Natural killer cell (primary cell): ENCODE measurements at regions not wholly inside any gene's neighbourhood (a gene's known extent, or its start where the extent isn't known, plus 50 kb on each side); places are given as distances from the start of the nearest gene placed in this dataset.

Experiments used
- ATAC-seq, 3 donors: fragments of 150-1000 bp in 2 of 3; fragments of 200-7000 bp in 1 of 3; cut with Tn5 transposase; 1 replicate in 1 of 3; 2 replicates in 2 of 3; pipeline ENCODE4 v1.10.0; 2021; ENCODE audit warnings: mild to moderate bottlenecking in 2 of 3, moderate library complexity in 2 of 3
- DNase-seq, 2 donors: peaks; one replicate each; pipeline versions ENCODE4 v3.0.0 to v3.0.0-alpha.2; 2013 to 2021; ENCODE audit warnings: mixed read lengths in 1 of 2
- H3K27ac ChIP-seq: one replicate; pipeline ENCODE4 v1.5.1; 2013; ENCODE audit warnings: mild to moderate bottlenecking, low read length
- H3K27me3 ChIP-seq: one replicate; pipeline ENCODE4 v1.6.1; 2013; ENCODE audit warnings: low read length; ENCODE audit not compliant: control insufficient read depth, insufficient read depth
- H3K36me3 ChIP-seq: one replicate; pipeline ENCODE4 v1.6.1; 2013; ENCODE audit warnings: low read length; ENCODE audit not compliant: control insufficient read depth, insufficient read depth
- H3K4me1 ChIP-seq: one replicate; pipeline ENCODE4 v1.6.1; 2013; ENCODE audit warnings: low read length; ENCODE audit not compliant: control insufficient read depth, insufficient read depth
- H3K4me3 ChIP-seq: one replicate; pipeline ENCODE4 v1.5.1; 2013; ENCODE audit warnings: low read length
- H3K9me3 ChIP-seq: one replicate; pipeline ENCODE4 v1.6.1; 2013; ENCODE audit warnings: low read length; ENCODE audit not compliant: control insufficient read depth, insufficient read depth
- H3K27ac Mint-ChIP-seq, 2 donors: one replicate each; pipeline ENCODE4 v1.8.0; 2022; ENCODE audit warnings: mild to moderate bottlenecking in 2 of 2, mixed read lengths in 2 of 2, moderate library complexity in 1 of 2
- H3K27me3 Mint-ChIP-seq, 2 donors: one replicate each; pipeline ENCODE4 v1.8.0; 2022; ENCODE audit warnings: low read depth in 2 of 2, mixed read lengths in 2 of 2
- H3K36me3 Mint-ChIP-seq: one replicate; pipeline ENCODE4 v1.8.0; 2022; ENCODE audit warnings: mixed read lengths
- H3K4me1 Mint-ChIP-seq, 2 donors: one replicate each; pipeline ENCODE4 v1.8.0; 2022; ENCODE audit warnings: mixed read lengths in 2 of 2
- H3K4me3 Mint-ChIP-seq: one replicate; pipeline ENCODE4 v1.8.0; 2022; ENCODE audit warnings: mild to moderate bottlenecking, moderate library complexity, mixed read lengths
- H3K9me3 Mint-ChIP-seq, 2 donors: one replicate each; pipeline ENCODE4 v1.8.0; 2022; ENCODE audit warnings: mixed read lengths in 2 of 2
- CTCF ChIP-seq: fragments of 200-600 bp; IDR thresholded peaks from one replicate; pipeline ENCODE4 v1.8.0; 2022; ENCODE audit warnings: antibody characterized with exemption
- WGBS: methylation state at CpG from one replicate; pipeline ENCODE4 v1.1.7; 2013; ENCODE audit warnings: missing lambda C conversion rate; ENCODE audit not compliant: insufficient coverage; 5-methylcytosine and 5-hydroxymethylcytosine counted together
- intact Hi-C: fragments of 100-400 bp; cut with micrococcal nuclease; formaldehyde crosslinking; loops from one replicate; pipeline ENCODE4 v1.14.2; 2022

GRCh38 chr2:126059379-126059778 lies 596.6 kb upstream of the GYPC start:
- Mint-ChIP-seq H3K27ac (no peak overlapping the region), H3K4me1 (no peaks in the 10 kb centered on the region), H3K36me3 (peaks cover 26% of the 10 kb centered on the region), H3K4me3 (no peak overlapping the region), H3K27me3 (no peaks in the 10 kb centered on the region), H3K9me3 (peaks cover 23 to 46% of the 10 kb centered on the region in 2 donors)
- H3K36me3 ChIP-seq = no peaks in the 10 kb centered on the region
- intact Hi-C loops = no loop called here
- ATAC-seq = no peak
- WGBS = 73% methylated on average over 2 of the region's 2 CpGs
- no peak overlapping the region for H3K4me3 ChIP-seq
- H3K27me3 ChIP-seq = no peaks in the 10 kb centered on the region
- no peak for DNase-seq
- H3K27ac ChIP-seq = no peak overlapping the region
- no peak for TF ChIP-seq CTCF
- H3K9me3 ChIP-seq = peaks cover 17% of the 10 kb centered on the region
- no peaks in the 10 kb centered on the region for H3K4me1 ChIP-seq

- Histone ChIP-seq H3K27me3 (no peaks in the 10 kb centered on the region), H3K36me3 (no peaks in the 10 kb centered on the region), H3K4me3 (no peak overlapping the region), H3K27ac (no peak overlapping the region), H3K4me1 (no peaks in the 10 kb centered on the region), H3K9me3 (no peaks in the 10 kb centered on the region)
- intact Hi-C loops = no loop called here
- no peak for TF ChIP-seq CTCF
- ATAC-seq (no peak), DNase-seq (no peak)
- no peaks in the 10 kb centered on the region for H3K4me1 Mint-ChIP-seq
- H3K36me3 Mint-ChIP-seq = no peaks in the 10 kb centered on the region
- 40% methylated on average over 1 of the region's 3 CpGs for WGBS
- H3K27ac Mint-ChIP-seq = no peak overlapping the region
- H3K4me3 Mint-ChIP-seq = no peak overlapping the region
- H3K27me3 Mint-ChIP-seq = no peaks in the 10 kb centered on the region
- peaks cover 8 to 14% of the 10 kb centered on the region in 2 donors for H3K9me3 Mint-ChIP-seq
Measured at GRCh38 chr2:126085011-126085795, 570.8 kb upstream of the GYPC start.

GRCh38 chr2:126100962-126101361 lies 555.0 kb upstream of the GYPC start:
- no peaks in the 10 kb centered on the region for H3K4me1 Mint-ChIP-seq
- no peaks in the 10 kb centered on the region for H3K9me3 ChIP-seq
- DNase-seq = no peak
- H3K27me3 ChIP-seq = no peaks in the 10 kb centered on the region
- H3K4me1 ChIP-seq = no peaks in the 10 kb centered on the region
- H3K9me3 Mint-ChIP-seq = peaks cover 3 to 11% of the 10 kb centered on the region in 2 donors
- no peaks in the 10 kb centered on the region for H3K36me3 Mint-ChIP-seq
- no peak for TF ChIP-seq CTCF
- no peak overlapping the region for H3K27ac ChIP-seq
- H3K4me3 ChIP-seq = no peak overlapping the region
- no peaks in the 10 kb centered on the region for H3K27me3 Mint-ChIP-seq
- H3K4me3 Mint-ChIP-seq = no peak overlapping the region
- intact Hi-C loops = no loop called here
- WGBS = 87% methylated on average over 1 of the region's 1 CpG
- no peaks in the 10 kb centered on the region for H3K36me3 ChIP-seq
- ATAC-seq = no peak
- H3K27ac Mint-ChIP-seq = no peak overlapping the region

GRCh38 chr2:126106006-126106405 lies 550.0 kb upstream of the GYPC start:
- peaks cover 10 to 16% of the 10 kb centered on the region in 2 donors for H3K9me3 Mint-ChIP-seq
- H3K36me3 Mint-ChIP-seq = no peaks in the 10 kb centered on the region
- Histone ChIP-seq H3K36me3 (no peaks in the 10 kb centered on the region), H3K9me3 (no peaks in the 10 kb centered on the region), H3K4me3 (no peak overlapping the region), H3K27me3 (no peaks in the 10 kb centered on the region), H3K27ac (no peak overlapping the region), H3K4me1 (no peaks in the 10 kb centered on the region)
- no peak for ATAC-seq
- H3K27ac Mint-ChIP-seq = no peak overlapping the region
- 95% methylated on average over 3 of the region's 3 CpGs for WGBS
- no peaks in the 10 kb centered on the region for H3K4me1 Mint-ChIP-seq
- no peaks in the 10 kb centered on the region for H3K27me3 Mint-ChIP-seq
- no peak for TF ChIP-seq CTCF
- intact Hi-C loops = no loop called here
- H3K4me3 Mint-ChIP-seq = no peak overlapping the region
- no peak for DNase-seq
